GM12891 (cell line): ENCODE measurements at regions not wholly inside any gene's neighbourhood (a gene's known extent, or its start where the extent isn't known, plus 50 kb on each side); places are given as distances from the start of the nearest gene placed in this dataset.
A peak's percentile ranks its signal among the peaks of the same experiment; 100 is the strongest.

Experiments
- DNase-seq: peaks from one replicate; pipeline ENCODE4 v3.0.0; 2011; ENCODE audit warnings: low spot score; ENCODE audit not compliant: insufficient read length
- FAIRE-seq: peaks from 2 replicates; lab custom pipeline; 2011; peaks lifted over from hg19 to GRCh38; lab: Jason Lieb, UNC
- PAX5 ChIP-seq: IDR thresholded peaks from 2 replicates; pipeline ENCODE4 v1.6.1; 2011; ENCODE audit warnings: low read length, moderate library complexity, mild to moderate bottlenecking; ENCODE audit not compliant: insufficient read depth, severe bottlenecking
- POLR2A ChIP-seq: IDR thresholded peaks from 2 replicates; pipeline ENCODE4 v1.6.1; 2011; ENCODE audit warnings: low read depth, low read length, control low read depth
- POLR2AphosphoS5 ChIP-seq: IDR thresholded peaks from 2 replicates; pipeline ENCODE4 v1.6.1; 2011; ENCODE audit warnings: low read depth, low read length, control low read depth
- POU2F2 ChIP-seq: IDR thresholded peaks from 2 replicates; pipeline ENCODE4 v1.6.1; 2011; ENCODE audit warnings: low read depth, mild to moderate bottlenecking, control low read depth, low read length, moderate library complexity
- SPI1 ChIP-seq: IDR thresholded peaks from 2 replicates; pipeline ENCODE4 v1.6.1; 2011; ENCODE audit warnings: low read depth, low read length, control low read depth
- TAF1 ChIP-seq: IDR thresholded peaks from 2 replicates; pipeline ENCODE4 v1.6.1; 2011; ENCODE audit warnings: low read depth, low read length, control low read depth

- no peak for FAIRE-seq
- TF ChIP-seq POLR2AphosphoS5, result no peak
- TF ChIP-seq TAF1, result no peak
- TF ChIP-seq SPI1, result no peak
- TF ChIP-seq POU2F2, result no peak
- TF ChIP-seq POLR2A, result no peak
- no peak for TF ChIP-seq PAX5
- no peak for DNase-seq
Measured at GRCh38 chr9:2568689-2569088, 52.9 kb upstream of the VLDLR start.

DNA sequence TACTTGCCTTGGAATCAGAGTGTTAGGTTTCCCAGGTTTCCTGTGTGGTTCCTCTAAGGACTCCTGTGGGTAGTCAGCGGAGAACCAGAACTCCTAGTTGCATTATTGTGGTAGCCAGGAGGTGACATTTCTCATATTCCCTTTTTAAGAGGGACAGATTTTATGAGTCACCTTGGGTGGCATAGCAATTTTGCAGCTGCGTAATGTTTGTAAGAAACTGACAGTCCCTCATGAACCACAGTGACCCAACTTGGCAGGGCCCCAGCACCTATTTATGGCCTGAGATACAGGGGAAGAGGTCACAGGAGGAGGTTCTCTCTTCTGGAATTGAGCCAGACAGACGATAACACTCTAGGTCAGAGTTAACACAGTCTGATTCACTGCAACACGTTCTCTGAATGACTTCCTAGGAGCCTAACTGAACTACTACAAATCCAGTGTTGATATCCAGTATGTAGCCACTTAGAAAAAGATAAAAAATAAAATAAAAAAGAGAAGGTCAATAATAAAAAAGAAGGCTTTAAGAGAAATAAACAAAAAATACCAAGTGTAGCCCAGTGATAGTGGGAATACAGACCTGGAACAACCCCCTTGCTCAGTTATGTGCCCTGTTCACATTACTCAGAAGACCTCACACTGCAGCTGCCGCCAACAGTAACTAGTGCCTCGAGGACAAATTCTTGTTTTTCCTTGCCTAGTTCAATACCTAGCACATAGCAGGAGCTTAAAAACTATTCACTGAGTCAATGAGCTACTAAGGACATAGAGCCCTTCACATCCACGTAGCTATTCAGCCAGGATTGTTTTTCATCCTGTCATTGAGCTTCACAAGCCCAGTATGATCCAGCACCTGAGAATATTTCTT, 50.7 kb upstream of the VLDLR start:
- TF ChIP-seq SPI1 (no peak), TAF1 (no peak), POLR2AphosphoS5 (no peak), POLR2A (no peak), POU2F2 (no peak), PAX5 (no peak)
- FAIRE-seq, result peak; percentile 77
- DNase-seq, result no peak
